ENCODE measurements at regions not wholly inside any gene's neighbourhood (a gene's known extent, or its start where the extent isn't known, plus 50 kb on each side); places are given as distances from the start of the nearest gene placed in this dataset.
"Not testable (repeated sequence)": the region's sequence is repeated elsewhere in the genome, so short reads cannot be mapped to it uniquely, and the experiment has no call there.

DNA sequence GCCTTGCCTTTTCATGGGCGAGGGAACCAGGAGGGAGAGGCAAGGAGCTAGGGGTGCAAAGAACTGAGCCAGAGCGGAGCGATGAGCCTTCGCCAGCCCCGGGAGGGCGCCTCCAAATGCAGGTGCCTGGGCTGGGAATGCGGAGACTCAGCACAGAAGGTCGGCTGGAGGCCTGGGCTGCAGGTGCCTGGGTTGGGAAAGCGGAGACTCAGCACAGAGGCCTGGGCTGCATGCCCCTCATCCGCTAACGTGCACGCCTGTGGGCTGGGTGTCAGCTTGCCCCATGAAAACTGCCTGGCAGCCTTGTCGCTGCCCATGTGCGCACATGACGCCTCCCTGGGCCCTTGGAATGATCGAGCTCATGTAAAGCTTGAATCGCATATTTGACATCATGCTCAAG, 51.8 kb downstream of the POM121L12 start:
- H3K27me3 Mint-ChIP-seq (ENCODE audit: low read depth): no peaks in the 10 kb centered on the region
- no peak overlapping the region for H3K27ac Mint-ChIP-seq
- H3K9me3 Mint-ChIP-seq: peaks cover 38% of the 10 kb centered on the region
- no peak overlapping the region for H3K4me3 Mint-ChIP-seq
- DNase-seq (ENCODE audit: low spot score): no peak
- H3K4me1 Mint-ChIP-seq (ENCODE audit: low read depth): no peaks in the 10 kb centered on the region
- H3K36me3 Mint-ChIP-seq (ENCODE audit: low read depth): no peaks in the 10 kb centered on the region

DNA sequence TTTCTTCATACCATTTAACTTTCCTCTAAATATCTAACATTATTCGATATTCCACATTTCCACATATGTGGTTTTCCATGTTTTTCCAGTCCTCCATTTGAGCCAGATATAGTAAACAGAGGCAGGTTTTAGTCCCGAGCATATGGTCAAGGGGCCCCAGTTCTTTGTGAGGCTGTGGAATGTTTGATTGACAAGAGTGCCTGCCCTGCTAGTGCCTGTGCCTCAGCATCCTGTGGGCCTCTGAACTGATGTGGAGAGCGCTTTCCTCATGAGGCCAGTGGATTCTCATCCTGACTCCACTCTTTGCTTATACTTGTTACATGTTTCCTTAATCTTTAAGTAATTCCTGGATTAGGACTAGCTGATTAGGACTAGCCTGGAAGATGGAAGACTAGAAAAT, 58.8 kb downstream of the POM121L12 start:
- no peak overlapping the region for H3K27ac Mint-ChIP-seq
- H3K4me1 Mint-ChIP-seq (ENCODE audit: low read depth): no peaks in the 10 kb centered on the region
- no peaks in the 10 kb centered on the region for H3K27me3 Mint-ChIP-seq (ENCODE audit: low read depth)
- no peak overlapping the region for H3K4me3 Mint-ChIP-seq
- H3K36me3 Mint-ChIP-seq (ENCODE audit: low read depth): no peaks in the 10 kb centered on the region
- H3K9me3 Mint-ChIP-seq: peaks cover 58% of the 10 kb centered on the region
- no peak for DNase-seq (ENCODE audit: low spot score)

DNA sequence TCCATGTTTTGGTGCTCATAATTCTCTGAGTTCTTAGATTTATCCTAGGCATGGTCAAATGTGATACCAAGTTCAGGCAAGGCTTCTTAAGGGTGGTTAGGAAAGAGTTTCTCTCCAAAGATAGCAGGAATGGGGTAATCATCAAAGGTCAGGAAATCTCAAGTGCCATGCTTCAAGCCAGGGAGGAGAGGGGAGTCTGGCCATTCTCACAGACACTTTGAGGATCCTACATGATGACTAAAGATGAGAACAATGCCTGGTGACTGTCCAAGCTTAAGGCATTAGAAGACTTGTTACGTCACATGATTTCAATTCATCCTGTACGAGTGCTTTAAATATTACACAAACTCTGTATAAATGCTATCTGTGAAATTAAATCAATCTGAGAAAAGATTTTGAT, 59.4 kb downstream of the POM121L12 start:
- H3K4me1 Mint-ChIP-seq (ENCODE audit: low read depth): no peaks in the 10 kb centered on the region
- H3K36me3 Mint-ChIP-seq (ENCODE audit: low read depth): no peaks in the 10 kb centered on the region
- no peaks in the 10 kb centered on the region for H3K27me3 Mint-ChIP-seq (ENCODE audit: low read depth)
- no peak for DNase-seq (ENCODE audit: low spot score)
- H3K9me3 Mint-ChIP-seq: peaks cover 52% of the 10 kb centered on the region
- H3K4me3 Mint-ChIP-seq: no peak overlapping the region
- H3K27ac Mint-ChIP-seq: no peak overlapping the region

DNA sequence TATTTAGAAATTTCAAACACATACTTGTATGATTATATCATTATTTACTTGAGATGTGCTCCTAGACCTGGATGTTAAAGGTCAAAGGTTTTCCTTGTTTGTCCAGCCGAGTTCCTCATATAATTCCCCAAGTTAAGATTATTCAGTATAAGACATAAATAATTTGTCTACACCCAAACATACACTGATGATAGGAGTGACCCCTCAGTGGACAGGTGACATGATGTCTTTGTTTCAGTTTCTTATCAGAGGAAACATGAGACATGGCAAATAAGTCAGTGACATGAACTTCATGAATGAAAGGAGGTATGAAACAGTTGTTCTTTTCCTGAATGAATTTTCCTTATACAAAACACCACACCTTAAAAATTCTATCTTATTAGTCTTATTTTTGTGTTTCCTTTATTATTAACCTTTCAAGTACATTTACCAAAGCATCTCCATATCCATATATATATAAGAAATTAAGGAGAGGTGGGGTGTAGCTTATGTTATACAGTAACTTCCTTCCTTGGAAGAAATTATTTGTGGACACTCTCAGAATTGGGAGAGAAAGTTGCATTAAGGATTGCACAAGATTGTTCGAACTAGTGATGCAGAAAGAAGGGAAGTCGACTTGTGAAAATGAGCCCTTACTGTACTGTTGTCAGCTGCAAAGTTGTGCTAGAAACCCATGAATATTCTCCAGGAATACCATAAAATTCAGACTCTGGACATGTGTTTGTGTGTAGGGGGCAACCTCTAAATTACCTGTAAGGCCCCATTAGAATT, 60.5 kb downstream of the POM121L12 start:
- Mint-ChIP-seq H3K36me3 (ENCODE audit: low read depth) (no peaks in the 10 kb centered on the region), H3K4me3 (no peak overlapping the region), H3K27ac (no peak overlapping the region), H3K9me3 (peaks cover 56% of the 10 kb centered on the region), H3K4me1 (ENCODE audit: low read depth) (no peaks in the 10 kb centered on the region), H3K27me3 (ENCODE audit: low read depth) (no peaks in the 10 kb centered on the region)
- DNase-seq (ENCODE audit: low spot score): no peak

DNA sequence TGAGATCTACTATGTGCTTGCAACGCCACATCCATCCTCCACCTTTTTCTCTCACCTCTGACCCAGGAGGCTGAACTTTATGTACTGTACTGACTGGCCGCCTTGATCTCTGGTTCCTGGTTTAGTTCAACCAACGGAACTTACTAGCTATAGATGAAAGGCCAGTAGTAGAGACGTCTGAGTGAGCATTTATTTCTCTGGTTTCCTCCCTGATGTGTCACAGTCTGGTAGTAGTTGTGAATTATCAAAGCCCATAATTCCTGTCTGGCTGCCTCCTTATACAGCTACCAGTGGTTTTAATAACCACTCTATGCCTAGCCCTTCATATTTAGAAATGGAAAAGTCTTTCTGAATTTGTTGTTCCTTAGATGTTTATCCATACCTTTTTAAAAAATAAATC, 64.7 kb downstream of the POM121L12 start:
- Mint-ChIP-seq H3K27ac (no peak overlapping the region), H3K36me3 (ENCODE audit: low read depth) (no peaks in the 10 kb centered on the region), H3K4me1 (ENCODE audit: low read depth) (no peaks in the 10 kb centered on the region), H3K4me3 (no peak overlapping the region), H3K27me3 (ENCODE audit: low read depth) (no peaks in the 10 kb centered on the region), H3K9me3 (peaks cover 50% of the 10 kb centered on the region)
- DNase-seq (ENCODE audit: low spot score): no peak

DNA sequence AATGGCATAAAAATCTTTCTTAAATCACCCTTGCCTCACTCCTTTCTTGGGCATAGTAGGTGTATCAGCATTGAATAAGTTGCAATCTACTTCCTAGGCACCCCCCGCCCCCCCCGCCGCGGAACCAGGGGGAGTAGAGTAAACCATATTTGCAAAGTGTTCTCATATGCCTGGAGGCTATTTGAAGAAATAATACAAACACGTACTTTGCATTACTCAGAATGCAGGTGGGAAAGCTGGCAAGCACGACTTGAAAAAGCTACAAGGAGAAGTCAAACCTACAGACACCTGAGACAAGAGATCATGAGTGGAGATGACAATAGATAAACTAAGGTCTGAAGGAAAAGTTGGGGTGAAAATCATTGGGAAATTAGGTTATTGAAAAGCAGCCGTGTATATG, 65.6 kb downstream of the POM121L12 start:
- Mint-ChIP-seq H3K27ac (no peak overlapping the region), H3K36me3 (ENCODE audit: low read depth) (no peaks in the 10 kb centered on the region), H3K9me3 (peaks cover 53% of the 10 kb centered on the region), H3K27me3 (ENCODE audit: low read depth) (no peaks in the 10 kb centered on the region), H3K4me1 (ENCODE audit: low read depth) (no peaks in the 10 kb centered on the region), H3K4me3 (no peak overlapping the region)
- DNase-seq (ENCODE audit: low spot score): no peak

DNA sequence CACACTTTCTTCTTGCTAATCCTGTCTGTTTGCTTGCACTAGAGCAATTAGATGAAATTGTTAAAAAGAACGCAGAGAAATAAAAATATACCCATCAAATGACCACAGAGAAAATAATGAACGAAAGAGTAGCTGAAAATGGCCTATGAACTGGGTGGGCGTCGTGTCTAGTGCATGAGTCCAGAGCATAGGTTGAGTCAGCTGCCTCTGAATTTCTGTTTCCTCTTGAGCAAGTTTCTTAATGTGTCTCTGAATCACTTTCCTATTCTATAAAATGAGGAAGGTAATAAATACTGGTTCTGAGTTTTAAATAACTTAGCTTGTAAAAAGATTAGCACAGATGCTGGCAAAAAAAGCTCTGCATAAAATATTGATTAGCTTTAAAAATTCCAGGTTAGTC, 75.0 kb downstream of the POM121L12 start:
- no peak overlapping the region for H3K4me3 Mint-ChIP-seq
- H3K9me3 Mint-ChIP-seq: peaks cover 27% of the 10 kb centered on the region
- H3K27ac Mint-ChIP-seq: no peak overlapping the region
- H3K4me1 Mint-ChIP-seq (ENCODE audit: low read depth): no peaks in the 10 kb centered on the region
- DNase-seq (ENCODE audit: low spot score): no peak
- H3K36me3 Mint-ChIP-seq (ENCODE audit: low read depth): no peaks in the 10 kb centered on the region
- H3K27me3 Mint-ChIP-seq (ENCODE audit: low read depth): no peaks in the 10 kb centered on the region

DNA sequence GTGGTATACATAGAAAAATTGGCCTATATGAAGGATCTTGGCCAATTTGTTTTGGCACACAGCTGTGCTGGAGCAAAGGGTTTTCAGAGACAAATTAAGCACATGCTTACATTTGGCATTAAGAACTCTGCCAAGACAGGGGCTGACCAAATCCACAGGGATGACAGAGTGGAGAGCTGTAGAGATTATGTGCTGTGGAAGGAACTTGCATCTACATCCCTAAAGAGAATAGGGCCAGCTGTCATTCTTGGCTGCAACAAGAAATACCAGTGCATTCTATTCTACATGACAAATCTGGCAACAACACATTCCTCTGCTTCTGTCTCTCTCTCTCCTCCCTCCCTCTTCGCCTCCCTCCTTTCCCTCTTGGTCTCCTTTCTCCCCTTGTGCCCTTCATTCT, 75.6 kb downstream of the POM121L12 start:
- H3K4me1 Mint-ChIP-seq (ENCODE audit: low read depth): no peaks in the 10 kb centered on the region
- no peak for DNase-seq (ENCODE audit: low spot score)

DNA sequence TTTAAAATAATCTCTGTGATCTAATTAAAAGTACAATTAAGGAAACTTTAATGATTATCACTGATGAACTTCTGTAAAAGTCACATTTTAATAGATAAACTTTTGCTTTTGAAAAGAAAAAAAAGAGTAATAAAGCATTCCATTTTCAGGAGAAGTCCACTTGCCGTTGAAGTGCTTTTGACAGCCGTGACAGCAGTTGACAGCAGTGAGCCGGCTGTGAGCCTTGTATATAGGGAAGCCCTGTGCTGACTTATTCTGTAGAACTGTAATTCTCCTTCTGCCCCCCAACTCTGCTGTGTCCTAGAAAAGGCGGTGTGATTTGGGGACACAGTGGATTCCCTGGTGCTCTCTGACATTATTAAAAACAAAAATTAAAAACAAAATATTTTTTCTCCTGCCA, 78.0 kb downstream of the POM121L12 start:
- Mint-ChIP-seq H3K4me1 (ENCODE audit: low read depth) (no peaks in the 10 kb centered on the region), H3K27ac (no peak overlapping the region), H3K9me3 (peaks cover 34% of the 10 kb centered on the region), H3K36me3 (ENCODE audit: low read depth) (no peaks in the 10 kb centered on the region), H3K4me3 (no peak overlapping the region), H3K27me3 (ENCODE audit: low read depth) (no peaks in the 10 kb centered on the region)
- DNase-seq (ENCODE audit: low spot score): no peak

More for the DNA sequence above, 75.6 kb downstream of the POM121L12 start:
- Mint-ChIP-seq H3K27me3 (ENCODE audit: low read depth) (no peaks in the 10 kb centered on the region), H3K36me3 (ENCODE audit: low read depth) (no peaks in the 10 kb centered on the region), H3K9me3 (peaks cover 28% of the 10 kb centered on the region), H3K4me3 (no peak overlapping the region), H3K27ac (no peak overlapping the region)

DNA sequence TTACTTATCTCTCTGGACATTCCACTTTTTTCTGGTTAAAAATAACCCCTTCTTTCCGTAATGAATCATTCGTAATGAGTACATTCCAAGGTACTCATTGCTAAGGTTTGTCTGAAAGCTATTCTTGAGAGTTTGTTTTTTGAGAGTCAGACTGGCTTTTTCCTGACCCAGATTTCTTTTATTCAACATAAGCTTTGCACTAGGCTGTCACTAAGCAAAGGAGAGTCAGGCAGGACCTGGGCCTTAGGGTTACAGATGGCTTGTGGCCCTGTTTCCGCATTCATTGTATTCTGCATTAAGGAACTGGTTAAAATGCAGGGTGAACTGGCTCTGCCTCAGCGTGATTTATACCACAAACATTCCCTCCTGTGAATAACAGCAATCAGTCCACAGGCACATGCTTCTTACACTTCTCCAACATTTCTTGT, 84.1 kb downstream of the POM121L12 start:
- DNase-seq (ENCODE audit: low spot score): no peak
- H3K4me3 Mint-ChIP-seq: no peak overlapping the region
- no peak overlapping the region for H3K27ac Mint-ChIP-seq
- H3K36me3 Mint-ChIP-seq (ENCODE audit: low read depth): no peaks in the 10 kb centered on the region
- no peaks in the 10 kb centered on the region for H3K27me3 Mint-ChIP-seq (ENCODE audit: low read depth)
- H3K9me3 Mint-ChIP-seq: peaks cover 49% of the 10 kb centered on the region
- no peaks in the 10 kb centered on the region for H3K4me1 Mint-ChIP-seq (ENCODE audit: low read depth)

DNA sequence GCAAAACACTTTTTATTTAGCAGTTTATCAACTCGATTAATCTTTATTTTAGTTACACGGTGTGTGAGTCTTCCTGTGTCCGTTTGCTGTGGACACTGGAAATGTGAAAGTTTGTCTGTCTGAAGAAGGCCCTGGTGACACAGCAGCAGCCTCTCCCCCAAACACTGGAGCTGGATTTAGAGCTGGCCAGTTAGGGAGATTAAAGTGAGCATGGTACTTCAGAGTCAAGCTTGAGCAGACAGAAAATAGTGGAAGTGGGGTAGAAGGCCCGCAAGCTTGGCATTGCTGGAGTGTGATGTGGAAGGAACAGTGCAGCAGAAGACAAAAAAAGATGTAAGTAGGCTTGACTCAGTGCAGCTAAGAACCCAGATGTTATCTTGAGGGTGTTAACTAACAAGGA, 85.9 kb downstream of the POM121L12 start:
- no peak overlapping the region for H3K4me3 Mint-ChIP-seq
- no peak overlapping the region for H3K27ac Mint-ChIP-seq
- peaks cover 50% of the 10 kb centered on the region for H3K9me3 Mint-ChIP-seq
- no peaks in the 10 kb centered on the region for H3K36me3 Mint-ChIP-seq (ENCODE audit: low read depth)
- H3K4me1 Mint-ChIP-seq (ENCODE audit: low read depth): no peaks in the 10 kb centered on the region
- H3K27me3 Mint-ChIP-seq (ENCODE audit: low read depth): no peaks in the 10 kb centered on the region
- no peak for DNase-seq (ENCODE audit: low spot score)

DNA sequence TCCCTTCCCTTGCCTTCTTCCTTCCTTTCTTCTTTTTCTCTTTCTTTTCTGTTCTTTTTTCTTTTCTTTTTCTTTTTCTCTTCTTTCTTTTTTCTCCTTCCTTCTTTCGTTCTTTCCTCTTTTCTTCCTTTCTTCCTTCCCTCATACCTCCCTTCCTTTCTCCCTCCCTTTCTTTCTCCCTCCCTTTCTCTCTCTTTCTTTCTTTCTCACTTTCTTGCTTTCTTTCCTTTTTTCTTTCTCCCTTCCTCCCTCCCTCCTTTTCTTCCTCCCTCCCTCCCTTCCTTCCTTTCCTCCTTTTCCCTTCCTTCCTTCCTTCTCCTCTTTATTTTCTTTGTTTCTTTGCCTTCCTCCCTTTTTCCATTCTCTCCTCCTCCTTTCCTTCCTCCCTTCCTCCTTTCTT, 96.3 kb downstream of the POM121L12 start:
- H3K9me3 Mint-ChIP-seq: peaks cover 59% of the 10 kb centered on the region
- H3K4me3 Mint-ChIP-seq: no peak overlapping the region
- H3K4me1 Mint-ChIP-seq (ENCODE audit: low read depth): no peaks in the 10 kb centered on the region
- no peak for DNase-seq (ENCODE audit: low spot score)
- no peak overlapping the region for H3K27ac Mint-ChIP-seq
- H3K27me3 Mint-ChIP-seq (ENCODE audit: low read depth): no peaks in the 10 kb centered on the region
- no peaks in the 10 kb centered on the region for H3K36me3 Mint-ChIP-seq (ENCODE audit: low read depth)

DNA sequence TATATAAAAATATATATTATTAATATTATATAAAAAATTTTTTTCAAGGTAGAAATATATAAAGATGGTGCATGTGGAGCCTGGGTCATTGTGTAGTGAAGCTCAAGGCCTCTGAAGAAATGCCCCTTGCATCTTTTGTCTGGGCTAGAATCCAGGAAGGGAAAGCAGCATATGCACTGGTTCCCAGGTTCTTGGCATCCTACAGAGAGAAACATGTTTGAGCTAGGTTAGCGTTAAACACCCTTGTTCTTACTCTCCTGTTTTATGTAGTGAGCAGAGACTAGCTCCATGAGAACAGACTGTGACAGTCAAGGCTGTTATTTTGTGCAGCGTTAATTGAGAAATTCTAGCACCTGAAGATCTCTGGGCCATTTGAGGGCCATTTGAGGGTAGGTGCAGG, 116.1 kb downstream of the POM121L12 start:
- no peaks in the 10 kb centered on the region for H3K4me1 Mint-ChIP-seq (ENCODE audit: low read depth)
- H3K4me3 Mint-ChIP-seq: no peak overlapping the region
- no peak overlapping the region for H3K27ac Mint-ChIP-seq
- peaks cover 53% of the 10 kb centered on the region for H3K9me3 Mint-ChIP-seq
- no peak for DNase-seq (ENCODE audit: low spot score)
- H3K27me3 Mint-ChIP-seq (ENCODE audit: low read depth): no peaks in the 10 kb centered on the region
- no peaks in the 10 kb centered on the region for H3K36me3 Mint-ChIP-seq (ENCODE audit: low read depth)

DNA sequence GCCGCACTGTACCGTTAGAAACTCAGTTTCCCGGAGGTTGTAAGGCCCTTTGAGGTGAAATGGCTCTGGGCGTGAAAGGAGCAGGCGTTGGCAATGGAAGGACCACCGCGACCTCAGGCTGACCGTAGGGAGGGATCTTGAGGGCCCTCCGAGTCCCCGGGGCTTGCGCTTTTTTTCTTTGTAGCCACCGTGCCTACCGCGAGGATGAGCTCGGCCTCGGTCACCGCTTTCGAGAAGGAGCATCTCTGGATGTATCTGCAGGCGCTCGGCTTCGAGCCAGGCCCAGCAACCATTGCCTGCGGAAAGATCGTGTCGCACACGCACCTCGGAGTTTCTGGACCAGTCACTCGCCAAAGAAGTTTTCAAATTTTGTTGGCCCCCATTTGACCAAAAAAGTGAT, 151.8 kb downstream of the POM121L12 start:
- H3K4me3 Mint-ChIP-seq; H3K27me3 Mint-ChIP-seq (ENCODE audit: low read depth); DNase-seq (ENCODE audit: low spot score); H3K4me1 Mint-ChIP-seq (ENCODE audit: low read depth); H3K36me3 Mint-ChIP-seq (ENCODE audit: low read depth); H3K27ac Mint-ChIP-seq: not testable (repeated sequence)
- peaks cover 43% of the 10 kb centered on the region for H3K9me3 Mint-ChIP-seq

DNA sequence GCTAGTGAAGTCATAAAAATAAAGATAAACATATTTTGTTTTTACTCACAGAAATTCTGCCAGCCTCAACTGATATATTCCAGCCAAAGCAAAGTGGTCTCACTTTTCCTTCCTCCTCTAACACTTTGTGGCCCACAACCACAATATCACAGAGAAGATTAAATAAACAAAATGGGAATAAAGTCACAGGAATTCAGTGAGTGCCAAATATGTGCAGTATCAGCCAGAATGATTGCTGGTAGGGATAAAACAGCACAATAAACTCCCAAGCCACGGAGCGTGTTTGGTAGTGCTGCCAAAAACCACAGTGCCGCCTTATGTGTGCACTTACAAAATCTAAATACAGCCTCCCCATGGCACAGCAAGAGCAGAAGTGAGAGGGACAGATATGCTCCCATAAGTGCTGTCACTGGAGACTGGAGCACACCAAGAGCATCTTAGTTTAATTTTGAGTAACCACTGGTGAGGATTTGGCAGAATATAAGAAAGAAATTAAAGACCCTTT, 155.8 kb downstream of the POM121L12 start:
- Mint-ChIP-seq H3K27ac (no peak overlapping the region), H3K9me3 (peaks cover 41% of the 10 kb centered on the region), H3K4me3 (no peak overlapping the region), H3K36me3 (ENCODE audit: low read depth) (no peaks in the 10 kb centered on the region), H3K4me1 (ENCODE audit: low read depth) (no peaks in the 10 kb centered on the region), H3K27me3 (ENCODE audit: low read depth) (no peaks in the 10 kb centered on the region)
- no peak for DNase-seq (ENCODE audit: low spot score)

Data from T-helper 2 cell treated with Interferon-gamma antibody and Interleukin-4, amounts not matched to agents 5 μg/mL and 100 μg/mL, for 36 hours (primary cell).